ENCODE measurements at regions not wholly inside any gene's neighbourhood (a gene's known extent, or its start where the extent isn't known, plus 50 kb on each side); places are given as distances from the start of the nearest gene placed in this dataset.

- Histone ChIP-seq H3K9me3 (ENCODE audit: control extremely low read depth in 1 of 3, control insufficient read depth in 2 of 3, insufficient read depth in 1 of 3, low read length in 2 of 3) (no peaks in the 10 kb centered on the region), H3K27me3 (replicated peaks in 1 of 4; ENCODE audit: control extremely low read depth in 1 of 4, control insufficient read depth in 3 of 4, insufficient read depth in 4 of 4, low read length in 3 of 4) (no peaks in the 10 kb centered on the region), H3K27ac (ENCODE audit: low read length in 2 of 2) (no peak overlapping the region), H3K4me3 (ENCODE audit: control extremely low read depth in 1 of 5, extremely low read depth in 1 of 5, insufficient read depth in 1 of 5, low read depth in 2 of 5, low read length in 4 of 5) (no peak overlapping the region), H3K36me3 (replicated peaks in 1 of 2; ENCODE audit: control extremely low read depth in 1 of 2, control insufficient read depth in 1 of 2, extremely low read depth in 1 of 2, insufficient read depth in 2 of 2, low read length in 1 of 2) (no peaks in the 10 kb centered on the region), H3K4me2 (replicated peaks; ENCODE audit: low read depth, low read length, poor library complexity, severe bottlenecking) (no peak overlapping the region), H3K79me2 (ENCODE audit: control insufficient read depth, insufficient read depth, low read length) (no peaks in the 10 kb centered on the region), H4K20me1 (ENCODE audit: control insufficient read depth, insufficient read depth, low read length, poor library complexity, severe bottlenecking) (no peaks in the 10 kb centered on the region), H3K9ac (ENCODE audit: low read length) (no peak overlapping the region), H2AFZ (ENCODE audit: insufficient read depth, low read depth, low read length, poor library complexity, severe bottlenecking) (no peak overlapping the region), H3K4me1 (ENCODE audit: control insufficient read depth in 2 of 2, insufficient read depth in 2 of 2, low read length in 2 of 2) (no peaks in the 10 kb centered on the region)
- peaks cover 14% of the 10 kb centered on the region for H3K27me3 Mint-ChIP-seq
- no peaks in the 10 kb centered on the region for H3K4me1 Mint-ChIP-seq
- DNase-seq (no peak), ATAC-seq (ENCODE audit: low read depth) (no peak)
- H3K9me3 Mint-ChIP-seq (ENCODE audit: insufficient read depth), result no peaks in the 10 kb centered on the region
- no peak for TF ChIP-seq EZH2 (IDR thresholded peaks at IDR 0.05; ENCODE audit: borderline replicate concordance, insufficient read depth, low read depth, low read length, poor library complexity, severe bottlenecking)
- TF ChIP-seq, protein P1, sequence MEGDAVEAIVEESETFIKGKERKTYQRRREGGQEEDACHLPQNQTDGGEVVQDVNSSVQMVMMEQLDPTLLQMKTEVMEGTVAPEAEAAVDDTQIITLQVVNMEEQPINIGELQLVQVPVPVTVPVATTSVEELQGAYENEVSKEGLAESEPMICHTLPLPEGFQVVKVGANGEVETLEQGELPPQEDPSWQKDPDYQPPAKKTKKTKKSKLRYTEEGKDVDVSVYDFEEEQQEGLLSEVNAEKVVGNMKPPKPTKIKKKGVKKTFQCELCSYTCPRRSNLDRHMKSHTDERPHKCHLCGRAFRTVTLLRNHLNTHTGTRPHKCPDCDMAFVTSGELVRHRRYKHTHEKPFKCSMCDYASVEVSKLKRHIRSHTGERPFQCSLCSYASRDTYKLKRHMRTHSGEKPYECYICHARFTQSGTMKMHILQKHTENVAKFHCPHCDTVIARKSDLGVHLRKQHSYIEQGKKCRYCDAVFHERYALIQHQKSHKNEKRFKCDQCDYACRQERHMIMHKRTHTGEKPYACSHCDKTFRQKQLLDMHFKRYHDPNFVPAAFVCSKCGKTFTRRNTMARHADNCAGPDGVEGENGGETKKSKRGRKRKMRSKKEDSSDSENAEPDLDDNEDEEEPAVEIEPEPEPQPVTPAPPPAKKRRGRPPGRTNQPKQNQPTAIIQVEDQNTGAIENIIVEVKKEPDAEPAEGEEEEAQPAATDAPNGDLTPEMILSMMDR (IDR thresholded peaks at IDR 0.05), result no peak
- ChIA-PET POLR2A (no interaction called here), CTCF (no interaction called here)
- H3K4me3 Mint-ChIP-seq, result no peak overlapping the region
- no peak overlapping the region for H3K27ac Mint-ChIP-seq
- intact Hi-C loops (cut with micrococcal nuclease), result no loop called here
- WGBS (ENCODE audit: insufficient coverage), result 33% methylated on average over 2 of the region's 2 CpGs
These were observed 86.7 kb upstream of the SYNDIG1 start for GRCh38 chr20:24382743-24383142.

DNA sequence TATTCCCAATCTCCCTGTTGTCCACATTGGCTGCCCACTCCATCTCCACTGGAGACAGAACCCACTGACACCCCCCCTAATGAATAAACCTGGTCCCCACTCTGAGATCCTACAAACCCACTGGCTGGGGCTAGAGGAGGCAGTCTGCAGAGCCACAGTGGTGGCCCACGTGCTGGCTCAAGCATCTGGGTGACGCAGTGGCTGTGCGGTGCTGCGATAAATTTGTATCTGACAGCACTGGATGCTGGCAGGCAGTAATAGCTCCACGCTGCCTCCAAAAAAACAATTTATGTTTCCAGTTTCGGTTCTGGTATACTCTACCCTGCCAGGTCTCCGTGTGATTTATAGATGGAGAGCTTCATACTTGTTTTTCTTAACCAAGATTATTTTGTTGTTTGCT is 87.1 kb upstream of the SYNDIG1 start:
- no peaks in the 10 kb centered on the region for H3K79me2 ChIP-seq (ENCODE audit: control insufficient read depth, insufficient read depth, low read length)
- H3K4me1 ChIP-seq (ENCODE audit: control insufficient read depth in 2 of 2, insufficient read depth in 2 of 2, low read length in 2 of 2), result no peaks in the 10 kb centered on the region
- 47% methylated on average over 7 of the region's 7 CpGs for WGBS (ENCODE audit: insufficient coverage)
- H3K4me2 ChIP-seq (replicated peaks; ENCODE audit: low read depth, low read length, poor library complexity, severe bottlenecking), result no peak overlapping the region
- no peaks in the 10 kb centered on the region for H4K20me1 ChIP-seq (ENCODE audit: control insufficient read depth, insufficient read depth, low read length, poor library complexity, severe bottlenecking)
- no peaks in the 10 kb centered on the region for H3K9me3 Mint-ChIP-seq (ENCODE audit: insufficient read depth)
- TF ChIP-seq, protein P1 (IDR thresholded peaks at IDR 0.05), result no peak
- no peak overlapping the region for H3K27ac Mint-ChIP-seq
- no peak overlapping the region for H3K27ac ChIP-seq (ENCODE audit: low read length in 2 of 2)
- no peaks in the 10 kb centered on the region for H3K27me3 ChIP-seq (replicated peaks in 1 of 4; ENCODE audit: control extremely low read depth in 1 of 4, control insufficient read depth in 3 of 4, insufficient read depth in 4 of 4, low read length in 3 of 4)
- H3K27me3 Mint-ChIP-seq, result peaks cover 14% of the 10 kb centered on the region
- intact Hi-C loops (cut with micrococcal nuclease), result no loop called here
- CTCF ChIA-PET, result no interaction called here
- H3K4me1 Mint-ChIP-seq, result no peaks in the 10 kb centered on the region
- no peak overlapping the region for H3K4me3 ChIP-seq (ENCODE audit: control extremely low read depth in 1 of 5, extremely low read depth in 1 of 5, insufficient read depth in 1 of 5, low read depth in 2 of 5, low read length in 4 of 5)
- H3K4me3 Mint-ChIP-seq, result no peak overlapping the region
- ATAC-seq (ENCODE audit: low read depth) (no peak), DNase-seq (no peak)
- no peaks in the 10 kb centered on the region for H3K9me3 ChIP-seq (ENCODE audit: control extremely low read depth in 1 of 3, control insufficient read depth in 2 of 3, insufficient read depth in 1 of 3, low read length in 2 of 3)
- no peak overlapping the region for H2AFZ ChIP-seq (ENCODE audit: insufficient read depth, low read depth, low read length, poor library complexity, severe bottlenecking)
- no peak overlapping the region for H3K9ac ChIP-seq (ENCODE audit: low read length)
- no peaks in the 10 kb centered on the region for H3K36me3 ChIP-seq (replicated peaks in 1 of 2; ENCODE audit: control extremely low read depth in 1 of 2, control insufficient read depth in 1 of 2, extremely low read depth in 1 of 2, insufficient read depth in 2 of 2, low read length in 1 of 2)
- POLR2A ChIA-PET, result no interaction called here
